ENCODE measurements at regions not wholly inside any gene's neighbourhood (a gene's known extent, or its start where the extent isn't known, plus 50 kb on each side); places are given as distances from the start of the nearest gene placed in this dataset.
A peak's percentile ranks its signal among the peaks of the same experiment; 100 is the strongest.

GRCh38 chr6:10154251-10154650 lies 260.6 kb downstream of the TFAP2A start:
- Mint-ChIP-seq H3K9me3 (peaks cover 0 to 10% (median 6%) of the 10 kb centered on the region in 8 donors), H3K27me3 (no peaks in the 10 kb centered on the region)

GRCh38 chr6:10151144-10151915 lies 263.5 kb downstream of the TFAP2A start:
- POLR2A ChIA-PET (ENCODE audit: partially characterized antibody): no interaction called here
- H3K36me3 ChIP-seq (ENCODE audit: insufficient read depth, low read length): no peaks in the 10 kb centered on the region
- CTCF ChIA-PET (ENCODE audit: partially characterized antibody): no interaction called here
- peaks cover 0 to 7% (median 3%) of the 10 kb centered on the region in 8 donors for H3K9me3 Mint-ChIP-seq
- H3K27me3 Mint-ChIP-seq: no peaks in the 10 kb centered on the region
- H3K9me3 ChIP-seq (ENCODE audit: control insufficient read depth in 1 of 2, low read length in 2 of 2): no peaks in the 10 kb centered on the region
- no peak overlapping the region for H3K27ac Mint-ChIP-seq
- H3K27ac ChIP-seq (ENCODE audit: low read depth, low read length): no peak overlapping the region
- no peak for DNase-seq
- no peak overlapping the region for H3K4me3 ChIP-seq (ENCODE audit: low read length in 2 of 2)
- intact Hi-C loops (cut with micrococcal nuclease): no loop called here
- H3K27me3 ChIP-seq (ENCODE audit: insufficient read depth, low read length): no peaks in the 10 kb centered on the region
- no peaks in the 10 kb centered on the region for H3K4me1 Mint-ChIP-seq
- H3K4me1 ChIP-seq (ENCODE audit: insufficient read depth, low read length): no peaks in the 10 kb centered on the region
- H3K36me3 Mint-ChIP-seq: no peaks in the 10 kb centered on the region
- H3K4me3 Mint-ChIP-seq: no peak overlapping the region

More at GRCh38 chr6:10154251-10154650, 260.6 kb downstream of the TFAP2A start:
- intact Hi-C loops (cut with micrococcal nuclease): no loop called here
- H3K27ac ChIP-seq (ENCODE audit: low read depth, low read length): no peak overlapping the region
- Mint-ChIP-seq H3K36me3 (no peaks in the 10 kb centered on the region), H3K4me3 (no peak overlapping the region), H3K27ac (no peak overlapping the region), H3K4me1 (no peaks in the 10 kb centered on the region)
- ChIA-PET CTCF (ENCODE audit: partially characterized antibody) (no interaction called here), POLR2A (ENCODE audit: partially characterized antibody) (no interaction called here)
- DNase-seq: no peak
- H3K27me3 ChIP-seq (ENCODE audit: insufficient read depth, low read length): no peaks in the 10 kb centered on the region
- no peaks in the 10 kb centered on the region for H3K9me3 ChIP-seq (ENCODE audit: control insufficient read depth in 1 of 2, low read length in 2 of 2)
- no peak overlapping the region for H3K4me3 ChIP-seq (ENCODE audit: low read length in 2 of 2)
- H3K4me1 ChIP-seq (ENCODE audit: insufficient read depth, low read length): no peaks in the 10 kb centered on the region
- H3K36me3 ChIP-seq (ENCODE audit: insufficient read depth, low read length): no peaks in the 10 kb centered on the region

- no peak overlapping the region for H3K27ac Mint-ChIP-seq
- H3K36me3 Mint-ChIP-seq: no peaks in the 10 kb centered on the region
- intact Hi-C loops (cut with micrococcal nuclease): no loop called here
- H3K4me1 Mint-ChIP-seq: no peaks in the 10 kb centered on the region
- no peak for DNase-seq
- H3K4me3 Mint-ChIP-seq: no peak overlapping the region
- peaks cover 0 to 3% (median 0%) of the 10 kb centered on the region in 8 donors for H3K9me3 Mint-ChIP-seq
- H3K27me3 ChIP-seq (ENCODE audit: insufficient read depth, low read length): no peaks in the 10 kb centered on the region
- no peak overlapping the region for H3K4me3 ChIP-seq (ENCODE audit: low read length in 2 of 2)
- no peak overlapping the region for H3K27ac ChIP-seq (ENCODE audit: low read depth, low read length)
- H3K4me1 ChIP-seq (ENCODE audit: insufficient read depth, low read length): no peaks in the 10 kb centered on the region
- CTCF ChIA-PET (ENCODE audit: partially characterized antibody): no interaction called here
- no peaks in the 10 kb centered on the region for H3K36me3 ChIP-seq (ENCODE audit: insufficient read depth, low read length)
- H3K27me3 Mint-ChIP-seq: no peaks in the 10 kb centered on the region
- H3K9me3 ChIP-seq (ENCODE audit: control insufficient read depth in 1 of 2, low read length in 2 of 2): no peaks in the 10 kb centered on the region
- POLR2A ChIA-PET (ENCODE audit: partially characterized antibody): no interaction called here
Observed at GRCh38 chr6:10149603-10150002, 265.3 kb downstream of the TFAP2A start.

- POLR2A ChIA-PET (ENCODE audit: partially characterized antibody): no interaction called here
- CTCF ChIA-PET (ENCODE audit: partially characterized antibody): interaction anchor here (0.7 kb wide), 1 partner anchor 15 kb away, joined by 3 read pairs; no protein-coding TSS in a partner anchor
- peak in 2 of 5 donors; percentile 7 to 9 for DNase-seq
- Histone ChIP-seq H3K4me1 (ENCODE audit: insufficient read depth, low read length) (no peaks in the 10 kb centered on the region), H3K9me3 (ENCODE audit: control insufficient read depth in 1 of 2, low read length in 2 of 2) (no peaks in the 10 kb centered on the region), H3K27ac (ENCODE audit: low read depth, low read length) (no peak overlapping the region), H3K27me3 (ENCODE audit: insufficient read depth, low read length) (no peaks in the 10 kb centered on the region), H3K4me3 (ENCODE audit: low read length in 2 of 2) (no peak overlapping the region), H3K36me3 (ENCODE audit: insufficient read depth, low read length) (no peaks in the 10 kb centered on the region)
- Mint-ChIP-seq H3K4me3 (peak overlapping the region in 6 of 8 donors; percentile 3 to 71 (median 47)), H3K27me3 (no peaks in the 10 kb centered on the region), H3K36me3 (no peaks in the 10 kb centered on the region), H3K4me1 (no peaks in the 10 kb centered on the region), H3K9me3 (peaks cover 0 to 2% (median 0%) of the 10 kb centered on the region in 8 donors), H3K27ac (peak overlapping the region in 1 of 7 donors; percentile 41)
- intact Hi-C loops (cut with micrococcal nuclease): no loop called here
Observed at GRCh38 chr6:10146715-10147451, 268.0 kb downstream of the TFAP2A start.

- Histone ChIP-seq H3K4me3 (ENCODE audit: low read length in 2 of 2) (no peak overlapping the region), H3K4me1 (ENCODE audit: insufficient read depth, low read length) (no peaks in the 10 kb centered on the region), H3K9me3 (ENCODE audit: control insufficient read depth in 1 of 2, low read length in 2 of 2) (no peaks in the 10 kb centered on the region), H3K27ac (ENCODE audit: low read depth, low read length) (no peak overlapping the region), H3K36me3 (ENCODE audit: insufficient read depth, low read length) (no peaks in the 10 kb centered on the region), H3K27me3 (ENCODE audit: insufficient read depth, low read length) (peaks cover 3% of the 10 kb centered on the region)
- ChIA-PET POLR2A (ENCODE audit: partially characterized antibody) (no interaction called here), CTCF (ENCODE audit: partially characterized antibody) (no interaction called here)
- Mint-ChIP-seq H3K4me3 (no peak overlapping the region), H3K27ac (no peak overlapping the region), H3K9me3 (peaks cover 0 to 4% (median 0%) of the 10 kb centered on the region in 8 donors), H3K4me1 (no peaks in the 10 kb centered on the region), H3K27me3 (no peaks in the 10 kb centered on the region), H3K36me3 (no peaks in the 10 kb centered on the region)
- intact Hi-C loops (cut with micrococcal nuclease): no loop called here
- no peak for DNase-seq
Observed at GRCh38 chr6:10144772-10145171, 270.1 kb downstream of the TFAP2A start.

- Mint-ChIP-seq H3K9me3 (peaks cover 0 to 4% (median 0%) of the 10 kb centered on the region in 8 donors), H3K27ac (no peak overlapping the region), H3K27me3 (no peaks in the 10 kb centered on the region), H3K36me3 (no peaks in the 10 kb centered on the region), H3K4me3 (no peak overlapping the region), H3K4me1 (no peaks in the 10 kb centered on the region)
- no peaks in the 10 kb centered on the region for H3K36me3 ChIP-seq (ENCODE audit: insufficient read depth, low read length)
- H3K4me3 ChIP-seq (ENCODE audit: low read length in 2 of 2): no peak overlapping the region
- no peaks in the 10 kb centered on the region for H3K4me1 ChIP-seq (ENCODE audit: insufficient read depth, low read length)
- ChIA-PET CTCF (ENCODE audit: partially characterized antibody) (interaction anchor here (1.5 kb wide), 1 partner anchor 13 kb away, joined by 3 read pairs; no protein-coding TSS in a partner anchor), POLR2A (ENCODE audit: partially characterized antibody) (no interaction called here)
- H3K27me3 ChIP-seq (ENCODE audit: insufficient read depth, low read length): peaks cover 3% of the 10 kb centered on the region
- DNase-seq: no peak
- H3K27ac ChIP-seq (ENCODE audit: low read depth, low read length): no peak overlapping the region
- intact Hi-C loops (cut with micrococcal nuclease): no loop called here
- H3K9me3 ChIP-seq (ENCODE audit: control insufficient read depth in 1 of 2, low read length in 2 of 2): no peaks in the 10 kb centered on the region
Observed at GRCh38 chr6:10141746-10142443, 273.0 kb downstream of the TFAP2A start.

GRCh38 chr6:10140824-10141223 lies 274.1 kb downstream of the TFAP2A start:
- intact Hi-C loops (cut with micrococcal nuclease): no loop called here
- no peaks in the 10 kb centered on the region for H3K36me3 Mint-ChIP-seq
- Histone ChIP-seq H3K36me3 (ENCODE audit: insufficient read depth, low read length) (no peaks in the 10 kb centered on the region), H3K27ac (ENCODE audit: low read depth, low read length) (no peak overlapping the region), H3K27me3 (ENCODE audit: insufficient read depth, low read length) (peaks cover 3% of the 10 kb centered on the region), H3K9me3 (ENCODE audit: control insufficient read depth in 1 of 2, low read length in 2 of 2) (no peaks in the 10 kb centered on the region), H3K4me1 (ENCODE audit: insufficient read depth, low read length) (no peaks in the 10 kb centered on the region), H3K4me3 (ENCODE audit: low read length in 2 of 2) (no peak overlapping the region)
- POLR2A ChIA-PET (ENCODE audit: partially characterized antibody): no interaction called here
- CTCF ChIA-PET (ENCODE audit: partially characterized antibody): interaction anchor here (0.5 to 1.5 kb wide), 2 partner anchors 14 to 58 kb away, joined by 3 read pairs; no protein-coding TSS in a partner anchor
- no peak overlapping the region for H3K4me3 Mint-ChIP-seq
- peaks cover 0 to 4% (median 0%) of the 10 kb centered on the region in 8 donors for H3K9me3 Mint-ChIP-seq
- H3K27me3 Mint-ChIP-seq: no peaks in the 10 kb centered on the region
- H3K4me1 Mint-ChIP-seq: no peaks in the 10 kb centered on the region
- no peak overlapping the region for H3K27ac Mint-ChIP-seq
- DNase-seq: no peak
